K562 (cell line): ENCODE measurements at regions not wholly inside any gene's neighbourhood (a gene's known extent, or its start where the extent isn't known, plus 50 kb on each side); places are given as distances from the start of the nearest gene placed in this dataset.

ENCODE experiments used
- ATAC-seq: fragments of 200-7000 bp; cut with Tn5 transposase; 3 replicates; pipeline ENCODE4 v1.9.1; 2020; ENCODE audit warnings: moderate library complexity
- BruUV-seq: library from RNA; stranded (reverse); fragments of 400-500 nt; replicated peaks from 2 replicates; lab custom pipeline; 2021; lab: Mats Ljungman, UMichigan
- CTCF ChIA-PET: fragments of 300-600 bp; formaldehyde crosslinking; extraction: SDS; loops from one replicate; lab custom pipeline; 2021; ENCODE audit warnings: low intra/inter-chr PET ratio; lab: Yijun Ruan, JAX
- POLR2A ChIA-PET: fragments of 300-600, 350-650 bp; sonication (Branson Sonifier 250); formaldehyde crosslinking; extraction: SDS; loops from one replicate; lab custom pipeline; 2021; ENCODE audit warnings: antibody characterized with exemption, inconsistent platforms; lab: Yijun Ruan, JAX
- DNase-seq, 4 experiments: peaks; one replicate each; pipeline versions ENCODE4 v3.0.0 to v3.0.0-alpha.2; 2011 to 2018; ENCODE audit warnings: low spot score in 3 of 4, mixed read lengths in 3 of 4; ENCODE audit errors: extremely low read depth in 1 of 4
- FAIRE-seq: peaks from 2 replicates; lab custom pipeline; 2011; peaks lifted over from hg19 to GRCh38; lab: Jason Lieb, UNC
- H2AFZ ChIP-seq: 2 replicates; pipeline ENCODE4 v1.6.0; 2011; ENCODE audit warnings: low read depth, low read length, control low read depth, inconsistent platforms
- H3K27ac ChIP-seq: fragments of 200-600 bp; 3 replicates; pipeline ENCODE4 v1.8.0; 2011; ENCODE audit warnings: low read depth, mild to moderate bottlenecking, control low read depth, inconsistent platforms, low read length, moderate library complexity, mixed read lengths; ENCODE audit errors: extremely low read depth
- H3K27me3 ChIP-seq, 2 experiments: fragments of 300-600 bp in 1 of 2; 2 replicates in 1 of 2; 3 replicates in 1 of 2; pipeline versions ENCODE4 v1.6.0 to v1.8.0; 2011; ENCODE audit warnings: inconsistent platforms in 2 of 2, low read length in 2 of 2, mild to moderate bottlenecking in 1 of 2, mixed read lengths in 1 of 2, moderate library complexity in 1 of 2; ENCODE audit not compliant: control insufficient read depth in 2 of 2, insufficient read depth in 2 of 2
- H3K36me3 ChIP-seq: fragments of 300-600 bp; 3 replicates; pipeline ENCODE4 v1.8.0; 2011; ENCODE audit warnings: mild to moderate bottlenecking, low read length, inconsistent platforms; ENCODE audit not compliant: control insufficient read depth, insufficient read depth
- H3K4me1 ChIP-seq, 2 experiments: fragments of 200-600 bp in 1 of 2; replicated peaks in 1 of 2; 2 replicates in 1 of 2; 3 replicates in 1 of 2; pipeline versions ENCODE4 v1.5.1 to v1.8.0; 2011; ENCODE audit warnings: inconsistent platforms in 2 of 2, low read length in 2 of 2, mild to moderate bottlenecking in 1 of 2, mixed read lengths in 1 of 2, moderate library complexity in 1 of 2; ENCODE audit not compliant: control insufficient read depth in 2 of 2, insufficient read depth in 2 of 2
- H3K4me2 ChIP-seq: 2 replicates; pipeline ENCODE4 v1.6.1; 2011; ENCODE audit warnings: low read length, control low read depth, inconsistent platforms, mixed read lengths; ENCODE audit not compliant: insufficient read depth
- H3K4me3 ChIP-seq: fragments of 200-600 bp; sonication (generic), shearing (Covaris generic); 2 replicates; pipeline ENCODE4 v1.5.1; 2016; ENCODE audit warnings: control low read depth, inconsistent platforms
- H3K79me2 ChIP-seq: fragments of 200-600 bp; 3 replicates; pipeline ENCODE4 v1.8.0; 2011; ENCODE audit warnings: low read length, inconsistent platforms; ENCODE audit not compliant: control insufficient read depth, insufficient read depth
- H3K9ac ChIP-seq, 2 experiments: 2 replicates each; pipeline versions ENCODE4 v1.6.0 to v1.6.1; 2011; ENCODE audit warnings: low read depth in 2 of 2, low read length in 2 of 2, control low read depth in 1 of 2, inconsistent platforms in 1 of 2, mild to moderate bottlenecking in 1 of 2, mixed read lengths in 1 of 2; ENCODE audit not compliant: insufficient read depth in 1 of 2
- H3K9me1 ChIP-seq: one replicate; pipeline ENCODE4 v1.6.0; 2011; ENCODE audit warnings: inconsistent platforms, mild to moderate bottlenecking, low read length, moderate library complexity; ENCODE audit not compliant: control insufficient read depth, insufficient read depth
- H3K9me3 ChIP-seq: replicated peaks from 2 replicates; pipeline ENCODE4 v1.5.1; 2011; ENCODE audit warnings: low read depth, low read length, inconsistent platforms; ENCODE audit not compliant: control insufficient read depth, insufficient read depth
- H4K20me1 ChIP-seq: replicated peaks from 2 replicates; pipeline ENCODE4 v1.6.1; 2011; ENCODE audit warnings: low read length, inconsistent platforms, mixed read lengths; ENCODE audit not compliant: control insufficient read depth, insufficient read depth
- NCOA1 ChIP-seq: fragments of 450-650 bp; IDR thresholded peaks from 2 replicates; pipeline ENCODE4 v1.6.1; 2016; ENCODE audit warnings: low read depth
- NCOR1 ChIP-seq: fragments of 450-650 bp; IDR thresholded peaks from 2 replicates; pipeline ENCODE4 v1.6.1; 2016; ENCODE audit warnings: mild to moderate bottlenecking, moderate library complexity
- NFATC3 ChIP-seq: fragments of 450-650 bp; IDR thresholded peaks from 2 replicates; pipeline ENCODE4 v1.6.1; 2017; ENCODE audit warnings: mild to moderate bottlenecking
- ZBTB8A ChIP-seq: fragments of 450-650 bp; IDR thresholded peaks from 2 replicates; pipeline ENCODE4 v1.6.1; 2018; ENCODE audit warnings: mild to moderate bottlenecking, moderate library complexity; ENCODE audit not compliant: partially characterized antibody
- ZHX1 ChIP-seq: fragments of 150-350 bp; conservative IDR thresholded peaks from 2 replicates; pipeline ENCODE4 v1.6.1; 2014; ENCODE audit warnings: low read length
- ZNF551 ChIP-seq: fragments of 250-450 bp; sonication (Bioruptor Pico); IDR thresholded peaks from 2 replicates; pipeline ENCODE4 v1.5.0; 2021; ENCODE audit warnings: mild to moderate bottlenecking, moderate library complexity
- WGBS: fragments of 100-300 bp; shearing (Covaris generic); methylation state at CpG from one replicate; pipeline ENCODE4 v1.1.6; 2016; ENCODE audit warnings: low coverage, mixed read lengths; ENCODE audit not compliant: insufficient coverage; ENCODE audit errors: missing lambda C conversion rate; 5-methylcytosine and 5-hydroxymethylcytosine counted together
- in situ Hi-C: fragments of 300-500 bp; cut with MboI; formaldehyde crosslinking; loops from 4 replicates; pipeline ENCODE4 v1.15.0; 2018; ENCODE audit warnings: inconsistent platforms, mixed read lengths
- intact Hi-C: fragments of 100-400 bp; cut with micrococcal nuclease; formaldehyde crosslinking; loops from 2 replicates; pipeline ENCODE4 v1.14.2; 2022
- TF ChIP-seq, protein P1 (sequence below): fragments of 450-650 bp; formaldehyde crosslinking; IDR thresholded peaks from 2 replicates; pipeline ENCODE4 v1.4.0; 2020; ENCODE audit warnings: mild to moderate bottlenecking, moderate library complexity
- TF ChIP-seq, protein P2 (sequence below): fragments of 200-600 bp; sonication (generic); IDR thresholded peaks from one replicate; pipeline ENCODE4 v1.6.1; 2012; ENCODE audit warnings: mild to moderate bottlenecking, low read depth, low read length, inconsistent platforms

DNA sequence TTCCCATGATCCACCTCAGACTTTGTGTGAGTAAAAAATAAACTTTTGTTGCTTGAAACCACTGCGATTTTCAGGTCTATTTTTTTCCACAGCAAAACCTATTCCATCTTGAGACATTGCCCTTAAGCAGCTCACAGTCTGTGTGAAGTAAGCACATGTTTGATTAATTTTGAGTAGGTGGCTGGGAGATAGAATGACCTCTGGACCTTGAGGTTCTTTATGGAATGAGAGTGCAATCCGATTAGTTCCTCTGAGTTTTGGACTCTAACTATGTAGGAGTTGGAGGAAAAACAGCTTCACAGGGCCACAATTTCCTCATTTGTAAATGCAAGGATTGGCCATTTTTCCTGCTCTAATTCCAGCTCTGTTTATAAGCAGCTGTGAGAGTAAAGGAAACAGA, 234.1 kb upstream of the IGFBP7 start:
- H3K36me3 ChIP-seq, result no peaks in the 10 kb centered on the region
- intact Hi-C loops, result no loop called here
- no peak overlapping the region for H3K4me3 ChIP-seq
- no peaks in the 10 kb centered on the region for H3K4me1 ChIP-seq
- in situ Hi-C loops, result no loop called here
- CTCF ChIA-PET, result no interaction called here
- 0% methylated on average over 2 of the region's 2 CpGs for WGBS
- H4K20me1 ChIP-seq, result no peaks in the 10 kb centered on the region
- no peak overlapping the region for H3K4me2 ChIP-seq
- FAIRE-seq (no peak), ATAC-seq (no peak), DNase-seq (no peak)
- H2AFZ ChIP-seq, result no peak overlapping the region
- no peak overlapping the region for H3K9ac ChIP-seq
- no TSS peak for BruUV-seq
- no peaks in the 10 kb centered on the region for H3K79me2 ChIP-seq
- no peaks in the 10 kb centered on the region for H3K27me3 ChIP-seq
- POLR2A ChIA-PET, result no interaction called here
- no peak overlapping the region for H3K27ac ChIP-seq
- no peaks in the 10 kb centered on the region for H3K9me1 ChIP-seq
- no peaks in the 10 kb centered on the region for H3K9me3 ChIP-seq
- no peak for TF ChIP-seq NCOA1
- no peak for TF ChIP-seq NCOR1
- TF ChIP-seq ZHX1, result no peak
- TF ChIP-seq ZBTB8A, result no peak
- TF ChIP-seq, protein P1, sequence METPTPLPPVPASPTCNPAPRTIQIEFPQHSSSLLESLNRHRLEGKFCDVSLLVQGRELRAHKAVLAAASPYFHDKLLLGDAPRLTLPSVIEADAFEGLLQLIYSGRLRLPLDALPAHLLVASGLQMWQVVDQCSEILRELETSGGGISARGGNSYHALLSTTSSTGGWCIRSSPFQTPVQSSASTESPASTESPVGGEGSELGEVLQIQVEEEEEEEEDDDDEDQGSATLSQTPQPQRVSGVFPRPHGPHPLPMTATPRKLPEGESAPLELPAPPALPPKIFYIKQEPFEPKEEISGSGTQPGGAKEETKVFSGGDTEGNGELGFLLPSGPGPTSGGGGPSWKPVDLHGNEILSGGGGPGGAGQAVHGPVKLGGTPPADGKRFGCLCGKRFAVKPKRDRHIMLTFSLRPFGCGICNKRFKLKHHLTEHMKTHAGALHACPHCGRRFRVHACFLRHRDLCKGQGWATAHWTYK, result no peak
- TF ChIP-seq ZNF551 (CRISPR knock-in tag), result no peak
- TF ChIP-seq NFATC3, result no peak
- TF ChIP-seq, protein P2, sequence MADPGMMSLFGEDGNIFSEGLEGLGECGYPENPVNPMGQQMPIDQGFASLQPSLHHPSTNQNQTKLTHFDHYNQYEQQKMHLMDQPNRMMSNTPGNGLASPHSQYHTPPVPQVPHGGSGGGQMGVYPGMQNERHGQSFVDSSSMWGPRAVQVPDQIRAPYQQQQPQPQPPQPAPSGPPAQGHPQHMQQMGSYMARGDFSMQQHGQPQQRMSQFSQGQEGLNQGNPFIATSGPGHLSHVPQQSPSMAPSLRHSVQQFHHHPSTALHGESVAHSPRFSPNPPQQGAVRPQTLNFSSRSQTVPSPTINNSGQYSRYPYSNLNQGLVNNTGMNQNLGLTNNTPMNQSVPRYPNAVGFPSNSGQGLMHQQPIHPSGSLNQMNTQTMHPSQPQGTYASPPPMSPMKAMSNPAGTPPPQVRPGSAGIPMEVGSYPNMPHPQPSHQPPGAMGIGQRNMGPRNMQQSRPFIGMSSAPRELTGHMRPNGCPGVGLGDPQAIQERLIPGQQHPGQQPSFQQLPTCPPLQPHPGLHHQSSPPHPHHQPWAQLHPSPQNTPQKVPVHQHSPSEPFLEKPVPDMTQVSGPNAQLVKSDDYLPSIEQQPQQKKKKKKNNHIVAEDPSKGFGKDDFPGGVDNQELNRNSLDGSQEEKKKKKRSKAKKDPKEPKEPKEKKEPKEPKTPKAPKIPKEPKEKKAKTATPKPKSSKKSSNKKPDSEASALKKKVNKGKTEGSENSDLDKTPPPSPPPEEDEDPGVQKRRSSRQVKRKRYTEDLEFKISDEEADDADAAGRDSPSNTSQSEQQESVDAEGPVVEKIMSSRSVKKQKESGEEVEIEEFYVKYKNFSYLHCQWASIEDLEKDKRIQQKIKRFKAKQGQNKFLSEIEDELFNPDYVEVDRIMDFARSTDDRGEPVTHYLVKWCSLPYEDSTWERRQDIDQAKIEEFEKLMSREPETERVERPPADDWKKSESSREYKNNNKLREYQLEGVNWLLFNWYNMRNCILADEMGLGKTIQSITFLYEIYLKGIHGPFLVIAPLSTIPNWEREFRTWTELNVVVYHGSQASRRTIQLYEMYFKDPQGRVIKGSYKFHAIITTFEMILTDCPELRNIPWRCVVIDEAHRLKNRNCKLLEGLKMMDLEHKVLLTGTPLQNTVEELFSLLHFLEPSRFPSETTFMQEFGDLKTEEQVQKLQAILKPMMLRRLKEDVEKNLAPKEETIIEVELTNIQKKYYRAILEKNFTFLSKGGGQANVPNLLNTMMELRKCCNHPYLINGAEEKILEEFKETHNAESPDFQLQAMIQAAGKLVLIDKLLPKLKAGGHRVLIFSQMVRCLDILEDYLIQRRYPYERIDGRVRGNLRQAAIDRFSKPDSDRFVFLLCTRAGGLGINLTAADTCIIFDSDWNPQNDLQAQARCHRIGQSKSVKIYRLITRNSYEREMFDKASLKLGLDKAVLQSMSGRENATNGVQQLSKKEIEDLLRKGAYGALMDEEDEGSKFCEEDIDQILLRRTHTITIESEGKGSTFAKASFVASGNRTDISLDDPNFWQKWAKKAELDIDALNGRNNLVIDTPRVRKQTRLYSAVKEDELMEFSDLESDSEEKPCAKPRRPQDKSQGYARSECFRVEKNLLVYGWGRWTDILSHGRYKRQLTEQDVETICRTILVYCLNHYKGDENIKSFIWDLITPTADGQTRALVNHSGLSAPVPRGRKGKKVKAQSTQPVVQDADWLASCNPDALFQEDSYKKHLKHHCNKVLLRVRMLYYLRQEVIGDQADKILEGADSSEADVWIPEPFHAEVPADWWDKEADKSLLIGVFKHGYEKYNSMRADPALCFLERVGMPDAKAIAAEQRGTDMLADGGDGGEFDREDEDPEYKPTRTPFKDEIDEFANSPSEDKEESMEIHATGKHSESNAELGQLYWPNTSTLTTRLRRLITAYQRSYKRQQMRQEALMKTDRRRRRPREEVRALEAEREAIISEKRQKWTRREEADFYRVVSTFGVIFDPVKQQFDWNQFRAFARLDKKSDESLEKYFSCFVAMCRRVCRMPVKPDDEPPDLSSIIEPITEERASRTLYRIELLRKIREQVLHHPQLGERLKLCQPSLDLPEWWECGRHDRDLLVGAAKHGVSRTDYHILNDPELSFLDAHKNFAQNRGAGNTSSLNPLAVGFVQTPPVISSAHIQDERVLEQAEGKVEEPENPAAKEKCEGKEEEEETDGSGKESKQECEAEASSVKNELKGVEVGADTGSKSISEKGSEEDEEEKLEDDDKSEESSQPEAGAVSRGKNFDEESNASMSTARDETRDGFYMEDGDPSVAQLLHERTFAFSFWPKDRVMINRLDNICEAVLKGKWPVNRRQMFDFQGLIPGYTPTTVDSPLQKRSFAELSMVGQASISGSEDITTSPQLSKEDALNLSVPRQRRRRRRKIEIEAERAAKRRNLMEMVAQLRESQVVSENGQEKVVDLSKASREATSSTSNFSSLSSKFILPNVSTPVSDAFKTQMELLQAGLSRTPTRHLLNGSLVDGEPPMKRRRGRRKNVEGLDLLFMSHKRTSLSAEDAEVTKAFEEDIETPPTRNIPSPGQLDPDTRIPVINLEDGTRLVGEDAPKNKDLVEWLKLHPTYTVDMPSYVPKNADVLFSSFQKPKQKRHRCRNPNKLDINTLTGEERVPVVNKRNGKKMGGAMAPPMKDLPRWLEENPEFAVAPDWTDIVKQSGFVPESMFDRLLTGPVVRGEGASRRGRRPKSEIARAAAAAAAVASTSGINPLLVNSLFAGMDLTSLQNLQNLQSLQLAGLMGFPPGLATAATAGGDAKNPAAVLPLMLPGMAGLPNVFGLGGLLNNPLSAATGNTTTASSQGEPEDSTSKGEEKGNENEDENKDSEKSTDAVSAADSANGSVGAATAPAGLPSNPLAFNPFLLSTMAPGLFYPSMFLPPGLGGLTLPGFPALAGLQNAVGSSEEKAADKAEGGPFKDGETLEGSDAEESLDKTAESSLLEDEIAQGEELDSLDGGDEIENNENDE, result no peak
